Testis (tissue), 2 donors: ENCODE measurements at regions not wholly inside any gene's neighbourhood (a gene's known extent, or its start where the extent isn't known, plus 50 kb on each side); places are given as distances from the start of the nearest gene placed in this dataset.

Experiments
- CTCF ChIP-seq, 3 experiments: fragments of 450-650 bp in 2 of 3; fragments of 200-600 bp in 1 of 3; sonication (generic) in 1 of 3; IDR thresholded peaks; one replicate each; pipeline ENCODE4 v1.5.1; 2016 to 2019; ENCODE audit warnings: antibody characterized with exemption in 3 of 3, mild to moderate bottlenecking in 2 of 3, moderate library complexity in 1 of 3
- POLR2A ChIP-seq: fragments of 450-650 bp; IDR thresholded peaks from one replicate; pipeline ENCODE4 v1.6.1; 2017; ENCODE audit warnings: antibody characterized with exemption, mild to moderate bottlenecking, moderate library complexity

DNA sequence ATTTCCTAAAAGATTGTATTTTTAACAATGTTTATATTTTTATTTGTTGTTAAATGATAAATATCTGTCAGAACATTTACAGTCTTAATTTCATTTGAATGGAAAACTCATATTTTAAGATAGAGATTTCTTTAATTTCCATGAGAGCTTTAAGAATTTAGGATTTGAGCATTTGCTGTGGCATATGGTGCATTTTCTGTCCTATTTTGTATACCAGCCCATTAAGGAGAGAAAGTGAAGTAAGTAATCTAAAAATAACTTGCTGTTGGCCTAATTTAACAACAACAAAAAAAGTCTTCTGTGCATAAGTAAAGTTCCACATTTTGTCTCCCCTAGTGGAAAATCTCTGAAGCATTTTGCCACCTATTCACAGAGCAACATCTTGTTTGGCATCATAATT lies 190.9 kb upstream of the PPP1R3A start:
- TF ChIP-seq CTCF (IDR thresholded peaks at IDR 0.05), result no peak
- TF ChIP-seq POLR2A, result no peak
